LNCAP (cell line): ENCODE measurements at regions not wholly inside any gene's neighbourhood (a gene's known extent, or its start where the extent isn't known, plus 50 kb on each side); places are given as distances from the start of the nearest gene placed in this dataset.

Source experiments
- CTCF ChIP-seq: fragments of 450-650 bp; IDR thresholded peaks from 2 replicates; pipeline ENCODE4 v1.5.1; 2017; ENCODE audit warnings: mild to moderate bottlenecking

GRCh38 chr21:20644552-20644951, 353.7 kb upstream of the NCAM2 start:
- TF ChIP-seq CTCF = no peak

GRCh38 chr21:20645344-20645743, 352.9 kb upstream of the NCAM2 start:
- no peak for TF ChIP-seq CTCF

GRCh38 chr21:20646431-20647165, 351.6 kb upstream of the NCAM2 start:
- no peak for TF ChIP-seq CTCF

GRCh38 chr21:20647607-20648006, 350.6 kb upstream of the NCAM2 start:
- TF ChIP-seq CTCF = no peak

- no peak for TF ChIP-seq CTCF
Observed at GRCh38 chr21:20649231-20649630, 349.0 kb upstream of the NCAM2 start.

GRCh38 chr21:20652846-20653245, 345.4 kb upstream of the NCAM2 start:
- TF ChIP-seq CTCF = no peak

GRCh38 chr21:20661246-20661645, 337.0 kb upstream of the NCAM2 start:
- TF ChIP-seq CTCF = no peak
